ENCODE measurements at regions not wholly inside any gene's neighbourhood (a gene's known extent, or its start where the extent isn't known, plus 50 kb on each side); places are given as distances from the start of the nearest gene placed in this dataset.

DNA sequence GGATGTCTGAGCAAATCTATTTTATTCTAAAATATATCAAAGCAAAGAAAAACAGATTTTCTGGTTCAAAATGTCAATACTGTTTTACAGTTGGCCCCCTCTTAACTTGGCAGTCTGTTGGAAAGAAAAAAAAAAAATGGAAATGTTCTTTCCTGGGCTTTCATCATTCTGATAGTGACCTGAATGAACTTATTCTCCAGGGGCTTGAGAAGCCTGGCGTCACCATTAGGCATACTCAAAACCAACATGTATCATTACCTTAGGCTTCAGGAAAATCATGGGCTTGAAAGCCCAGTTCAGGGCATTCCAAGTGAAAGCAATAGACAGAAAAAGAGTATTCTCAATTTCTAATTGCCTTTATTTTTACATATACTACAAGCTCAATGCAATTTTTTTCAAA, 283.7 kb upstream of the PUM3 start:
- Histone ChIP-seq H3K27ac (ENCODE audit: low read depth in 1 of 2, low read length in 2 of 2) (no peak overlapping the region), H3K27me3 (ENCODE audit: control insufficient read depth in 1 of 2, insufficient read depth in 2 of 2, low read length in 1 of 2) (no peaks in the 10 kb centered on the region), H3K4me3 (ENCODE audit: low read length in 2 of 2) (no peak overlapping the region), H3K4me1 (ENCODE audit: control insufficient read depth in 1 of 2, insufficient read depth in 2 of 2, low read length in 2 of 2) (no peaks in the 10 kb centered on the region), H3K36me3 (ENCODE audit: control insufficient read depth in 1 of 2, insufficient read depth in 2 of 2, low read length in 1 of 2) (no peaks in the 10 kb centered on the region), H3K9me3 (ENCODE audit: control insufficient read depth, low read length) (no peaks in the 10 kb centered on the region)
- ATAC-seq (ENCODE audit: low FRiP score) (no peak), DNase-seq (no peak)
- intact Hi-C loops (cut with DNase I), result no loop called here
- 58 to 59% methylated on average over 1 of the region's 1 CpG for WGBS, 2 donors

DNA sequence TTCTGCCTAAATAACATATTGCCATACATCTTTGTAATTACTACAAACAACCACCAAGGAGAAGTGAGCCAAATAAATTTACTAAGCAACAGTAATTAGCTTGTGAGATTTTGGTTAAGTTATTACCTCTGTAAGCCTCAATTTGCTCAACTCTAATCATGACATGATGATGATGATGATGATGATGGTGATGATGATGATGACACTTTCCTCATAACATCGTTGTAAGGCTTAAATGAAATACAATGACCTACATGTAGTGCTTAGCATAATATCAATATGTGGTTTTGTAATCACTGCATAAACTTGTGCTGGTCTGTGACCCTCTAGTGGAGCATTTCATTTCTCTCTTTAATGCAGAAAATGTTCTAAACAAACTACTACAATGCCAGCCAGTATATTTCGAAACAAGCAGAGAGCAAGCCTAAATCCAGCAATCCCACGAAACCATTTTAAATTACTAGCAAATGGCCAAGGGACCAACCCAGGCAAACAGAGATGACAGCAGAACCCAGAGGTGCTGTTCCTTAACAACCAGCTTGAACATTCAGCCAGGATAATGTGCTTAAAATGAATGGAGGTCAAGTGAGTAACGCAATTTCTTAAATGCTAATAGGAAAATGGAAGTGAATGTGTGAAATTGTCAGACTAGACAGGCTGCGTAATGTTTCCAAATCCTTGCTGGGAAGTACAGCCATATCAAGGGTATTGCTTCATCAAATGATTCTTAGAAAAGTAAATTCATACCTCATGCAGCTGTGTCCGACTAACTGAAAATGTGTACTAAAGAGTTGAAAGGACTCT, 281.9 kb upstream of the PUM3 start:
- no peaks in the 10 kb centered on the region for H3K36me3 ChIP-seq (ENCODE audit: control insufficient read depth in 1 of 2, insufficient read depth in 2 of 2, low read length in 1 of 2)

GRCh38 chr9:3124001-3124400, 280.1 kb upstream of the PUM3 start:
- Histone ChIP-seq H3K27ac (ENCODE audit: low read depth in 1 of 2, low read length in 2 of 2) (no peak overlapping the region), H3K27me3 (ENCODE audit: control insufficient read depth in 1 of 2, insufficient read depth in 2 of 2, low read length in 1 of 2) (no peaks in the 10 kb centered on the region), H3K9me3 (ENCODE audit: control insufficient read depth, low read length) (no peaks in the 10 kb centered on the region), H3K4me1 (ENCODE audit: control insufficient read depth in 1 of 2, insufficient read depth in 2 of 2, low read length in 2 of 2) (no peaks in the 10 kb centered on the region), H3K36me3 (ENCODE audit: control insufficient read depth in 1 of 2, insufficient read depth in 2 of 2, low read length in 1 of 2) (no peaks in the 10 kb centered on the region), H3K4me3 (ENCODE audit: low read length in 2 of 2) (no peak overlapping the region)
- 0 to 2% methylated on average over 2 of the region's 2 CpGs for WGBS, 2 donors
- ATAC-seq (ENCODE audit: low FRiP score) (no peak), DNase-seq (no peak)
- intact Hi-C loops (cut with DNase I), result no loop called here

More for the DNA sequence above, 281.9 kb upstream of the PUM3 start:
- 67 to 69% methylated on average over 6 of the region's 6 CpGs for WGBS, 2 donors
- Histone ChIP-seq H3K4me1 (ENCODE audit: control insufficient read depth in 1 of 2, insufficient read depth in 2 of 2, low read length in 2 of 2) (no peaks in the 10 kb centered on the region), H3K27me3 (ENCODE audit: control insufficient read depth in 1 of 2, insufficient read depth in 2 of 2, low read length in 1 of 2) (no peaks in the 10 kb centered on the region), H3K4me3 (ENCODE audit: low read length in 2 of 2) (no peak overlapping the region), H3K27ac (ENCODE audit: low read depth in 1 of 2, low read length in 2 of 2) (no peak overlapping the region), H3K9me3 (ENCODE audit: control insufficient read depth, low read length) (no peaks in the 10 kb centered on the region)
- ATAC-seq (ENCODE audit: low FRiP score), result no peak
- intact Hi-C loops (cut with DNase I), result no loop called here
- DNase-seq, result no peak

DNA sequence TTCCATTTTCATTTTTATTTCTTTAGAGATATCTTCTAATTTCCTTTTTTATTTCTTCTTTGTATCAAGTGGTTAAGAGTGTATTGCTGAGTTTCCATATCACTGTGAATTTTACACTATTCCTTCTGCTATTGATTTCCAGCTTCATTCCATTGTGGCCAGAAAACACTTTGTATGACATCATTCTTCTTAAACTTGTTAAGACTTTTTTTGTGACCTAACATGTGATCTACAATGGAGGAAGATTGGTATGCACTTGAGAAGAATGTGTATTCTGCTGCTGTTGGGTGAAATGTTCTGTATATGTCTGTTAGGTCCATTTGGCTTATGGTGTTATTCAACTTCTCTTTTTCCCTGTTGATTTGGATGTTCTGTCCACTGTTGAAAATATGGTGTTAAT, 274.2 kb upstream of the PUM3 start:
- intact Hi-C loops (cut with DNase I), result no loop called here
- no peak for ATAC-seq (ENCODE audit: low FRiP score)
- DNase-seq, result no peak
- H3K27me3 ChIP-seq (ENCODE audit: control insufficient read depth in 1 of 2, insufficient read depth in 2 of 2, low read length in 1 of 2), result no peaks in the 10 kb centered on the region
- H3K27ac ChIP-seq (ENCODE audit: low read depth in 1 of 2, low read length in 2 of 2), result no peak overlapping the region
- no peak overlapping the region for H3K4me3 ChIP-seq (ENCODE audit: low read length in 2 of 2)
- no peaks in the 10 kb centered on the region for H3K4me1 ChIP-seq (ENCODE audit: control insufficient read depth in 1 of 2, insufficient read depth in 2 of 2, low read length in 2 of 2)
- no peaks in the 10 kb centered on the region for H3K9me3 ChIP-seq (ENCODE audit: control insufficient read depth, low read length)
- no peaks in the 10 kb centered on the region for H3K36me3 ChIP-seq (ENCODE audit: control insufficient read depth in 1 of 2, insufficient read depth in 2 of 2, low read length in 1 of 2)

DNA sequence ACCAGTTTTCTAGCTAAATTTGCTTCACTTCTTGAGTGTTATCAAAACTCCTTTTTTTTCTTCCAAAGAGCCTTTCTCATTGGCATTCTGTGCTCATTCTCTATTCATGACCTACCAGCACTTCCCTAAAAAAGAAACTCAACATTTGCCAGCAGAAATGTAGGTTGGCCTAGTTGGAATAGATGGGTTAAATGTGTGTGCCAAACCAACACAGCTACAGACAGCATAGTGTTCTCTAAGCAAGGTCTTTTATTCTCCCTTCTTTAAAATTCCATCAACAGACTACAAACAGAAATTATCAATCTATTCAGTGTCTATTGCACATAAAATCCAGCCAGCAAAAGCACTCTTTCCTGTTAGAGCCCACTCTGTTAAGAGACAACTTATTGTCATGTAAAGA, 255.8 kb upstream of the PUM3 start:
- Histone ChIP-seq H3K4me3 (ENCODE audit: low read length in 2 of 2) (no peak overlapping the region), H3K27me3 (ENCODE audit: control insufficient read depth in 1 of 2, insufficient read depth in 2 of 2, low read length in 1 of 2) (no peaks in the 10 kb centered on the region), H3K27ac (ENCODE audit: low read depth in 1 of 2, low read length in 2 of 2) (no peak overlapping the region), H3K9me3 (ENCODE audit: control insufficient read depth, low read length) (no peaks in the 10 kb centered on the region), H3K36me3 (ENCODE audit: control insufficient read depth in 1 of 2, insufficient read depth in 2 of 2, low read length in 1 of 2) (no peaks in the 10 kb centered on the region), H3K4me1 (ENCODE audit: control insufficient read depth in 1 of 2, insufficient read depth in 2 of 2, low read length in 2 of 2) (no peaks in the 10 kb centered on the region)
- intact Hi-C loops (cut with DNase I), result no loop called here
- ATAC-seq (ENCODE audit: low FRiP score) (no peak), DNase-seq (no peak)

DNA sequence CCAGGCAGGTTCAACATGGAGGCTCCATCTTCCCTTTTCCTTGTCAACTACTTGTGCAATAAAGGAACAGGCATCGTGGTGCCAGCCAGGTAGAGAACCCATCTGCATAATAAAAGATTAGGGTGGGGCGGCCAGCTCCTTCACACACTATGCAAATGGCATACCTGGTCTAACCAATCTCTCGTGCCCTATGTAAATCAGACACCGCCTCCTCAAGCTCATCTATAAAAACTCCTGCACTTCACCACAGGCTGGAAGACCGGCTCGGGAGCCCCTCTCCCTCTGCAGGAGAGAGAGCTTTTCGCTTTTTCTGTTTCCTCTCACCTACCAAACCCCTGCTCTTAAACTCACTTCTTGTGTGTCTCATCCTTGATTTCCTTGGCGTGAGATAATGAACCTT, 244.3 kb upstream of the PUM3 start:
- ATAC-seq (ENCODE audit: low FRiP score) (no peak), DNase-seq (no peak)
- Histone ChIP-seq H3K4me1 (ENCODE audit: control insufficient read depth in 1 of 2, insufficient read depth in 2 of 2, low read length in 2 of 2) (no peaks in the 10 kb centered on the region), H3K36me3 (ENCODE audit: control insufficient read depth in 1 of 2, insufficient read depth in 2 of 2, low read length in 1 of 2) (no peaks in the 10 kb centered on the region), H3K4me3 (ENCODE audit: low read length in 2 of 2) (no peak overlapping the region), H3K9me3 (ENCODE audit: control insufficient read depth, low read length) (no peaks in the 10 kb centered on the region), H3K27me3 (ENCODE audit: control insufficient read depth in 1 of 2, insufficient read depth in 2 of 2, low read length in 1 of 2) (no peaks in the 10 kb centered on the region), H3K27ac (ENCODE audit: low read depth in 1 of 2, low read length in 2 of 2) (no peak overlapping the region)
- intact Hi-C loops (cut with DNase I), result no loop called here
- 79 to 86% methylated on average over 8 of the region's 8 CpGs for WGBS, 2 donors

DNA sequence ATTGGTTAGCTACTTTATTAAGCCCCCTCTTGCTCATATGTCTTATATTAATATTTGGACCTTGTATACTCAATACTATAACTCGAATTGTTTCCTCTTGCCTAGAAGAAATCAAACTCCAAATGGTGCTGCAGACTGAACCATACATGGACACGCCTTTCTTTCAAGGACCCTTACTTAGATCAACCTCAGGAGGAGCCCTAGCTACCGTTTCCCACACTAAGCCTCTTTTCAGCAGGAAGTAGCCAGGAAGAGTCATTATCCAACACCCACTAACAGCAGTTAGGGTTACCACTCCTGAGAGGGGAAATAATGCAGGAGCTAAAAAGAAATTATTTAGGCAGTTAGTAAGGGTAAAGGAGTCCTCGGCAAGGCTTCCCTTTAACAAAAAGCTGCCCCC, 243.8 kb upstream of the PUM3 start:
- intact Hi-C loops (cut with DNase I), result no loop called here
- Histone ChIP-seq H3K27ac (ENCODE audit: low read depth in 1 of 2, low read length in 2 of 2) (no peak overlapping the region), H3K27me3 (ENCODE audit: control insufficient read depth in 1 of 2, insufficient read depth in 2 of 2, low read length in 1 of 2) (no peaks in the 10 kb centered on the region), H3K9me3 (ENCODE audit: control insufficient read depth, low read length) (no peaks in the 10 kb centered on the region), H3K4me1 (ENCODE audit: control insufficient read depth in 1 of 2, insufficient read depth in 2 of 2, low read length in 2 of 2) (no peaks in the 10 kb centered on the region), H3K4me3 (ENCODE audit: low read length in 2 of 2) (no peak overlapping the region), H3K36me3 (ENCODE audit: control insufficient read depth in 1 of 2, insufficient read depth in 2 of 2, low read length in 1 of 2) (no peaks in the 10 kb centered on the region)
- ATAC-seq (ENCODE audit: low FRiP score) (no peak), DNase-seq (no peak)
- 69 to 70% methylated on average over 4 of the region's 4 CpGs for WGBS, 2 donors

DNA sequence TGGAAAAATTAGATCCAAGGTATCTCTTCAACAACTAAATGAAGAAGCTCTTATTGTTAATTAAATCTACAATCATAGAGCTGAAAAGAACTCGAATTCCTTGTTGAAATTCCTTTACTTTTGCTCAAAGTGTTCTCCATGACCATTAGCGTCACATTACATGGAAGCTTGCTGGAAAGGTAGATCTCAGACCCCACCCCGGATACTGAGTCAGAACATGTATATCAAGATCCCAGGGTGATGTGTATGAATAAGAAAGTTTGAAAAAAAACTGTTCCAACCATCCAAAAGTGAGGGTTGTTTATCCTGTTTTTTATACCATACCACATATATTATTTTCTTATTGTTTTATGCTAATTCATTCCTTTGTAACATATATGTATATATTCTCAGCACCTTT, 237.1 kb upstream of the PUM3 start:
- Histone ChIP-seq H3K9me3 (ENCODE audit: control insufficient read depth, low read length) (no peaks in the 10 kb centered on the region), H3K27me3 (ENCODE audit: control insufficient read depth in 1 of 2, insufficient read depth in 2 of 2, low read length in 1 of 2) (no peaks in the 10 kb centered on the region), H3K4me1 (ENCODE audit: control insufficient read depth in 1 of 2, insufficient read depth in 2 of 2, low read length in 2 of 2) (no peaks in the 10 kb centered on the region), H3K4me3 (ENCODE audit: low read length in 2 of 2) (no peak overlapping the region), H3K36me3 (ENCODE audit: control insufficient read depth in 1 of 2, insufficient read depth in 2 of 2, low read length in 1 of 2) (no peaks in the 10 kb centered on the region), H3K27ac (ENCODE audit: low read depth in 1 of 2, low read length in 2 of 2) (no peak overlapping the region)
- DNase-seq, result no peak
- ATAC-seq (ENCODE audit: low FRiP score), result no peak
- WGBS, 2 donors, result 79 to 84% methylated on average over 3 of the region's 3 CpGs
- intact Hi-C loops (cut with DNase I), result no loop called here

DNA sequence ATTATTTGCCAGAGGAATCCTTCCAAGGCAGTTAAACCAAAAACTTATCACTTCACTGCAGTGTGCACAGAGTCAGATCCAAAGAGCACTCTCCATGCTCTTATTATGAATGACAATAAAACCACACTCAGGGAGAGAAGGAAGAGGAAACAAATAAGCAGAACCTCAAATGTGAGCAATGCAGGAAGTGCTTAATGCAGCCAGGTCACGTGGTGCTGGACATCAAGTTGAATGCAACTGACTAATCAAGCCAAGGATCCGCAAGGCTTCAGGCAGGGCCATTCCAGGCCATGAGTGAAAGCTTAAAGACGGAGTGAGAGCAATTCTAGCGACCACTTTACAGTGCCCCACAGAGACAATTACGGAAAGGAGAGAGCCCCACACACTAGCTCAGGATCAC, 230.4 kb upstream of the PUM3 start:
- DNase-seq (no peak), ATAC-seq (ENCODE audit: low FRiP score) (no peak)
- no peaks in the 10 kb centered on the region for H3K36me3 ChIP-seq (ENCODE audit: control insufficient read depth in 1 of 2, insufficient read depth in 2 of 2, low read length in 1 of 2)
- H3K9me3 ChIP-seq (ENCODE audit: control insufficient read depth, low read length), result peaks cover 3% of the 10 kb centered on the region
- WGBS, 2 donors, result 80 to 82% methylated on average over 5 of the region's 5 CpGs
- intact Hi-C loops (cut with DNase I), result no loop called here
- no peaks in the 10 kb centered on the region for H3K4me1 ChIP-seq (ENCODE audit: control insufficient read depth in 1 of 2, insufficient read depth in 2 of 2, low read length in 2 of 2)
- no peak overlapping the region for H3K27ac ChIP-seq (ENCODE audit: low read depth in 1 of 2, low read length in 2 of 2)
- H3K27me3 ChIP-seq (ENCODE audit: control insufficient read depth in 1 of 2, insufficient read depth in 2 of 2, low read length in 1 of 2), result no peaks in the 10 kb centered on the region
- no peak overlapping the region for H3K4me3 ChIP-seq (ENCODE audit: low read length in 2 of 2)

Data from aorta (tissue), 5 donors.